PC-3 (cell line): ENCODE measurements at regions not wholly inside any gene's neighbourhood (a gene's known extent, or its start where the extent isn't known, plus 50 kb on each side); places are given as distances from the start of the nearest gene placed in this dataset.

Source experiments
- CTCF ChIP-seq: fragments of 300-600 bp; sonication (generic); conservative IDR thresholded peaks from 2 replicates; pipeline ENCODE4 v1.5.1; 2017; ENCODE audit warnings: antibody characterized with exemption, low read depth, mild to moderate bottlenecking, low read length
- EZH2 ChIP-seq: fragments of 300-600 bp; sonication (generic); IDR thresholded peaks from one replicate; pipeline ENCODE4 v1.6.1; 2017; ENCODE audit warnings: antibody characterized with exemption, mild to moderate bottlenecking, low read length; ENCODE audit not compliant: unreplicated experiment

- TF ChIP-seq CTCF (no peak), EZH2 (no peak)
These were observed 111.7 kb upstream of the TP63 start for GRCh38 chr3:189519458-189519857.
